Adipocyte (in vitro differentiated cells): ENCODE measurements at regions not wholly inside any gene's neighbourhood (a gene's known extent, or its start where the extent isn't known, plus 50 kb on each side); places are given as distances from the start of the nearest gene placed in this dataset.
A peak's percentile ranks its signal among the peaks of the same experiment; 100 is the strongest.

Experiments used
- DNase-seq: peaks from one replicate; pipeline ENCODE4 v3.0.0-alpha.2; 2015; ENCODE audit warnings: low read depth
- H3K27me3 ChIP-seq: replicated peaks from 2 replicates; pipeline ENCODE4 v1.7.0; 2013; ENCODE audit warnings: mild to moderate bottlenecking, low read length, moderate library complexity; ENCODE audit not compliant: control insufficient read depth, insufficient read depth
- H3K36me3 ChIP-seq: 2 replicates; pipeline ENCODE4 v1.7.0; 2013; ENCODE audit warnings: low read length, mild to moderate bottlenecking, moderate library complexity; ENCODE audit not compliant: control insufficient read depth, insufficient read depth, severe bottlenecking
- H3K4me1 ChIP-seq: 2 replicates; pipeline ENCODE4 v1.7.0; 2013; ENCODE audit warnings: mild to moderate bottlenecking, low read length, moderate library complexity; ENCODE audit not compliant: control insufficient read depth, insufficient read depth
- H3K4me3 ChIP-seq: 2 replicates; pipeline ENCODE4 v1.7.0; 2013; ENCODE audit warnings: mild to moderate bottlenecking, low read length, moderate library complexity
- H3K9ac ChIP-seq: 2 replicates; pipeline ENCODE4 v1.7.0; 2013; ENCODE audit warnings: mild to moderate bottlenecking, low read length, moderate library complexity
- H3K9me3 ChIP-seq: 2 replicates; pipeline ENCODE4 v1.7.0; 2013; ENCODE audit warnings: mild to moderate bottlenecking, low read length, moderate library complexity; ENCODE audit not compliant: control insufficient read depth

DNA sequence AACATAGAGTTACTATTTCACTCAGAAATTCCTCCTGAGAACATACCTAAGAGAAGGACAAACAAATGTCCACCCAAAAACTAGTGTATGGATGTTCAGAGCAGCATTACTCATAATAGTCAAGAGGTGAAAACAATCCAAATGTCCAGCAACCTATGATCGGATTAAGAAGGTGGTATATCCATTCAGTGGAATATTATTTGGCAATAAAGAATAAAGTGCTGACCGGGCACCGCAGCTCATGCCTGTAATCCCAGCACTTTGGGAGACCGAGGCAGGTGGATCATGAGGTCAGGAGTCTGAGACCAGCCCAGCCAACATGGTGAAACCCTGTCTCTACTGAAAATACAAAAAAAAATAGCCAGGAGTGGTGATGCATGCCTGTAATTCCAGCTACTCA lies 182.8 kb upstream of the AGAP1 start:
- H3K36me3 ChIP-seq, result no peaks in the 10 kb centered on the region
- H3K4me1 ChIP-seq, result peaks cover 10% of the 10 kb centered on the region
- DNase-seq, result no peak
- H3K4me3 ChIP-seq, result no peak overlapping the region
- no peak overlapping the region for H3K9ac ChIP-seq
- no peaks in the 10 kb centered on the region for H3K27me3 ChIP-seq
- H3K9me3 ChIP-seq, result peaks cover 3% of the 10 kb centered on the region

DNA sequence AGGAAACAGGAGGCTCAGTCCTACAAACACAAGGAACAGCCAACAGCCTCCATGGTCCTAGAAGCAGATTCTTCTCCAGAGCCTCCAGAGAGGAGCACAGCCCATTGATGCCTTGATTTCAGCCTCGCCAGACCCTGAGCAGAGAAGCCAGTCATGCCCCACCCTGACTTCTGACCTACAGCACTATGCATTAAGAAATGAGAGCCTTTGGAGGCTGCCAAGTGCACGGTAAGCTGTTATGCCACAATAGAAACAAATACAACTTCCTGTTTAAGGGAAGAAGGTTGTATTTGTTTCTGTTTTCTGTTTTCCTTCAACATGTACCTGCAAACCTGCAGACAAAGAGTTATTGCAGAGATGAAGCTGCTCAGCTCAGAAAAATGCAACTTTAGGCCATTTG lies 181.3 kb upstream of the AGAP1 start:
- DNase-seq, result no peak
- Histone ChIP-seq H3K36me3 (no peaks in the 10 kb centered on the region), H3K9me3 (no peaks in the 10 kb centered on the region), H3K9ac (no peak overlapping the region), H3K4me1 (peaks cover 10% of the 10 kb centered on the region), H3K4me3 (no peak overlapping the region), H3K27me3 (no peaks in the 10 kb centered on the region)

DNA sequence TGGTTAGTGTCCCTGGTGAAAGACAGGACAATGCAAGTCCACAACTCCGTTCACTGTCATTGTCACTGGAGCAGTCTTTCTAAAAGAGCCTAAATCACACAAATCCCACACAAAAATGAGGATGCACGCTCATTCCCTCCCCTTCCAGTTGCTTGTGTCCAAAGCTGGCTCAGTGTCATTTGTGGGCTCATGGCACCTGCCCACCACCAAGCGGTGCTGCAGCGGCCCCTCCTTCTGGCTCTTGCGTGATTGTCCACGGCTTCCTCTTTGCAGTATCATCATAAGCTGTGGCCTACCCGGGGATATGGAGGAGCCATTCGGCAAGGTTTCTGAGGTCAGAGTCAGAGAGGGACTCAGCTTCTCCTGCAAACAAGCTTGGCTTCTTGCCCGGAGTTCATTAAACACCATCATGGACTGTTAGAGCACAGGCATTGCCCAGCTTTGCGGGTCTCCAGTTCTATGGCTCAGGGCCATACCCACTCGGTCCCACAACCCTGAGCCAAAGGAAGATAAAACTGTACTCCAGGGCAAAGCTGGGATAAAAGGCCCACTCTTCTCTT lies 179.4 kb upstream of the AGAP1 start:
- Histone ChIP-seq H3K4me3 (no peak overlapping the region), H3K9ac (no peak overlapping the region), H3K4me1 (peaks cover 10% of the 10 kb centered on the region), H3K9me3 (no peaks in the 10 kb centered on the region), H3K27me3 (no peaks in the 10 kb centered on the region), H3K36me3 (no peaks in the 10 kb centered on the region)
- DNase-seq, result no peak

DNA sequence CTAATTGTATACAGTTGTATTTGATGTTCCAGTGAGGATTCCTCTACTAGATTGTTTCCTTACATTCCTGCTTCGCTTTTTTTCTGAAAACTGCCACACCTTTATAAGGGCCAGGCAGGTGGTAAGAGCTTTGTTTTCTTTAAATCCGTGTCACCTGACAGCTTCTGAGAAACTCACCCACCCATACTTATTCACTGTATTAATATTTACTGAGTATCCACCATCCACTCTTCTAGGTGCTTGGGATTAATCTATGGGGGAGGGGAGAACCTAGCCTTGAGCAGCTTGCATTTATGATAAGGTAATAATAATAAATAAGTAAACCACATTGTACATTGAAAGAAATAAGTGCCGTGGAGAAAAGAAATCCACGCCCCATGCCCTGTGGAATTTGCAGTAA lies 174.7 kb upstream of the AGAP1 start:
- H3K9me3 ChIP-seq, result no peaks in the 10 kb centered on the region
- H3K9ac ChIP-seq, result no peak overlapping the region
- H3K27me3 ChIP-seq, result peaks cover 7% of the 10 kb centered on the region
- no peaks in the 10 kb centered on the region for H3K36me3 ChIP-seq
- H3K4me3 ChIP-seq, result no peak overlapping the region
- H3K4me1 ChIP-seq, result no peaks in the 10 kb centered on the region
- no peak for DNase-seq

DNA sequence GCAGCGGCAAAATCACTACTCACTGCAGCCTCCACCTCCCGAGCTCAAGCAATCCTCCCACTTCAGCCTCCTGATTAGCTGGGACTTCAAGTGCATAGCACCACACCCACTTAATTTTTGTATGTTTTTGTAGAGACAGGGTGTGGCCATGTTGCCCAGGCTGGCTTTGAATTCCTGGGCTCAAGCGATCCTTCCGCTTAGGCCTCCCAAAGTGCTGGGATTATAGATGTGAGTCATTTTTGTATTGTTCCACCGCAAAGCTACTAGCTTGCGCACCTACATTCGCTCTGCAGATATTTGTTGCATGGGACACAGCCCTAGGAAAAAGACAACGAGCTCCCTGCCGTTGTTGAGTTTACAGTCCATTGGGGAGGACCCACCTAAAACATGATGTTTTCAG lies 173.5 kb upstream of the AGAP1 start:
- Histone ChIP-seq H3K4me3 (no peak overlapping the region), H3K9me3 (no peaks in the 10 kb centered on the region), H3K4me1 (peaks cover 2% of the 10 kb centered on the region), H3K36me3 (no peaks in the 10 kb centered on the region), H3K9ac (no peak overlapping the region), H3K27me3 (peaks cover 19% of the 10 kb centered on the region)
- no peak for DNase-seq

DNA sequence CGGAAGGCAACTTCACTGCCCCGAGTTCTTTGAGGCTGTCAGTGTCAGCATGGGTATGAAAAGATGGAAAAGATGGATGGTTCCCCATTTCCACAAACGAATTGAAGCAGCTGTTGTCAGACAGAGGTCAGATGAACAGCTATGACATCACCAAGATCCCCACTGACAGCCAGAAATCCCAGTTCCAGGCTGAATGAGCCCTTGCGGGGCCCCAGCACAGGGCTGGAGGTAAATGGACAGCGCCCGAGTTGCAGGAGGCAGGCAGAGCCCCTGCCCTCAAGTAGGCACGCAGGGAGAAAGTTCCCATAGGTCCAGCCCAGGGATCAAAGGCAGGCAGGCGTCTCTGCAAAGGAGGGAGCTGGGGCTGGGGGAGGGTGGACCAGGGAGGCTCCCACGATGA lies 169.5 kb upstream of the AGAP1 start:
- H3K4me1 ChIP-seq, result peaks cover 5% of the 10 kb centered on the region
- no peak overlapping the region for H3K9ac ChIP-seq
- DNase-seq, result no peak
- peaks cover 25% of the 10 kb centered on the region for H3K27me3 ChIP-seq
- no peaks in the 10 kb centered on the region for H3K36me3 ChIP-seq
- no peaks in the 10 kb centered on the region for H3K9me3 ChIP-seq
- H3K4me3 ChIP-seq, result no peak overlapping the region

DNA sequence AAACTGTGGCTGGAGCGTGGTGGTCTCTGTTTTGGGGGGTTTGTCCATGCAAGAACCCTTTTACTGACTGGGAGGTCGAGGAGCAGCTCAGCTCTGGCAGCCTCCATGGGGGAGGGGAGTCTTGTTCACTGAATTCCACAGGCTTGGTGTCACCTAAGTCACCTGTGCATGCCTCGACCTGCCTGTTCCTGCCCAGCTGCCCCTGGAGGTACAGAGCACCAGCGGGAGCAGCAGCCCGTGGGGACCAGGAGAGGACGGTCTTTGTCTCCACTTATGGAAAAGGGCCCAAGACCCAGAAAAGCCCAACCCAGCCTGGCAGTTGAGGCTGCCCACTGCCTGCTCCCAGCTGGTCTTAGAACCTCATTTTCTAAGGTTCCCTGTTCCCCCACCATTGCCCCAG lies 168.7 kb upstream of the AGAP1 start:
- H3K27me3 ChIP-seq, result peaks cover 25% of the 10 kb centered on the region
- H3K9ac ChIP-seq, result no peak overlapping the region
- no peak for DNase-seq

DNA sequence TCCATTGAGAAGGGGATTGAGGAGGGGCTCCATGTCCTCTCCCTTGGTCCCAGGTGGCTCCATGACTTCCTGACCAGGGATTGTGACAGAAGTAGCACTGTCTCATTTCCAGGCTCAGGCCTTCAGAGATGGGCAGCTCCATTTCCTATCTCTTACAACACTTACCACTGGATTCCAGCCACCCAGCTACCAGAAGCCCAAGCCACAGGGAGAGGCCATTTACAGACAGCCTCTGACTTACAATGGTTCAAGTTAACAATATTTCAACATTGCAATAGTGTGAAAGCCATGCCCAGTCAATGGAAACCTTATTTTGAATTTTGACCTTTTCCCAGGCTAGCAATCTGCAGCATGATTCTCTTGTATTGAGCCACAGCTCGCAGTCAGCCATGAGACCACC lies 164.9 kb upstream of the AGAP1 start:
- H3K4me3 ChIP-seq, result no peak overlapping the region
- H3K36me3 ChIP-seq, result no peaks in the 10 kb centered on the region
- H3K4me1 ChIP-seq, result peaks cover 10% of the 10 kb centered on the region
- no peak overlapping the region for H3K9ac ChIP-seq
- H3K27me3 ChIP-seq, result peaks cover 25% of the 10 kb centered on the region
- peaks cover 9% of the 10 kb centered on the region for H3K9me3 ChIP-seq
- no peak for DNase-seq

More for the DNA sequence above, 168.7 kb upstream of the AGAP1 start:
- no peaks in the 10 kb centered on the region for H3K9me3 ChIP-seq
- no peaks in the 10 kb centered on the region for H3K36me3 ChIP-seq
- peaks cover 10% of the 10 kb centered on the region for H3K4me1 ChIP-seq
- H3K4me3 ChIP-seq, result no peak overlapping the region

DNA sequence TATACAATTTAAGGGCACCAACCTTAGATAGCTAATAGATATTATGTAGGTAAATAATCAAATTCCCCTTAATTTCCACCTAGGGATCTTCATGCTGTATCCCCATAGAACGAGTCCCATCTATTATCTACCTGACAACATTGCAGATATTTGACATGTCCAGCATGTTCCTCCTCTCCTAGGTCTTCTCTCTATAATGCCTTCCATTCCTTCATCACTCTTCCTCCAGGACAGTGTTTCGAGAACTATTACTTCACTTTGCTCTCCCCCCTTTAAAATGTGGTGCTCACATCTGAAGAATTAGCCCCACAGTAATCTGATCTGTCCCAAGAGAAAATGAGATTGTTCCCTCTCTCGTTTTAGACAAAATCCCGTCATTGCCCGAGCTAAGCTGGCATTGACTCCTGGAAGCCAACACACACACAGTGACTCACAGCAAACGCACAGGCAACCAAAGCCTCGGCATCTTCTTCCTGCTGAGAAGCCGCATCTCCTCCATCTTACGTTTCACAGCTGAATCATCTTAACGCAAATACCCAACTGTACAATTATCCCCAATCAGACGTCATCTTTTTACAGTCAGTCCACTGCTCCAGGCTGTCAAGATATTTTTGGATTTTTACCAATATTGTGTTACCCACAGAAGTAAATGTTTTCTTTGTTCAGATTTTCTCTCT lies 162.9 kb upstream of the AGAP1 start:
- Histone ChIP-seq H3K9me3 (peaks cover 9% of the 10 kb centered on the region), H3K4me3 (no peak overlapping the region), H3K4me1 (peaks cover 7% of the 10 kb centered on the region), H3K9ac (no peak overlapping the region), H3K36me3 (no peaks in the 10 kb centered on the region), H3K27me3 (peaks cover 11% of the 10 kb centered on the region)
- peak; percentile 76 for DNase-seq

DNA sequence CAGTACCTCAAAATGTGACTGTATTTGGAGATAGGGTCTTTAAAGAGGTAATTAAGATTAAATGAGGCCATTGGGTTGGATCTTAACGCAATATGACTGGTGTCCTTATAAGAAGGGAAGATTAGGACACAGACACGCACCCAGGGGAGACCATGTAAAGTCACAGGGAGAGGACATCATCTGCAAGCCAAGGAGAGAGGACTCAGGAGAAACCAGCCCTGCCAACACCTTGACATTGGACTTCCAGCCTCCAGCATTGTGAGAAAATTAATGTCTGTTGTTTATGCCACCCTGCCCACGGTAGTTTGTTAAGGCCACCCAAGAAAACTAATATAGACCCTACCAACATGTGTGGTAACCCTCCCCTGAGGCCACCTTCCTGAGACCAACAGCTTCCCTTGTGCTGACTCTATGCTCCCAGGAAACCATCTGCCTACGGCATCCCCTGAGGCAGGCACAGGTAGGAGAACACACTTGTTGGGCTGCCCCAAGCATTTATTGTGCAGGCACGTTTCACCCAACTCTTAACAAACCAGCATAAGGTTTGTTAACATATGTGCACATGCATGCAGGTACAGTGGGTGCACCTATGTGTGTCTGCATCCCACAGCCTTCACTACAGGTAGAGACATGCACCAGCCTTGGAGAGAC lies 161.5 kb upstream of the AGAP1 start:
- no peak for DNase-seq
- H3K9ac ChIP-seq, result no peak overlapping the region
- H3K4me3 ChIP-seq, result no peak overlapping the region
- H3K9me3 ChIP-seq, result peaks cover 10% of the 10 kb centered on the region
- peaks cover 11% of the 10 kb centered on the region for H3K27me3 ChIP-seq
- H3K4me1 ChIP-seq, result peaks cover 13% of the 10 kb centered on the region
- no peaks in the 10 kb centered on the region for H3K36me3 ChIP-seq

DNA sequence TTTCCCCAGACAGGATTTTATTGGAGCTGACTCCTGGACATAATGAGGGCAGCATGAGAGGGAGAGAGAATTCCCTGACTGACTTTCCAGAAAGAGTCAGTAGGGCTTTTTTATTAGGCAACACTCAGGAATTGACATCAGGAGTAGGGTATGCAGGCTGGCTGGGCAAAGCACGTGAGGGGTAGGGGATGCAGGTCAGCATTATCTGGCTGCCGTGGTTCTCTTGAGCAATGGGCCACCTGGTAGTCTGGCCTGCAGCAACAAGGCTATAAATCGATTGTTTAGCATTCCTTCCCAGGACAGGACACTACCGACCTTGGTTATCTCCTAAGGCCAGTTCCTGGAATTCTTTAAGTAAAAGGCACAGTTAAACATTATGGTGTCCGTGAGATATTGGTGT lies 160.8 kb upstream of the AGAP1 start:
- H3K4me1 ChIP-seq, result peaks cover 13% of the 10 kb centered on the region
- H3K9ac ChIP-seq, result no peak overlapping the region
- H3K36me3 ChIP-seq, result no peaks in the 10 kb centered on the region
- no peak overlapping the region for H3K4me3 ChIP-seq
- peaks cover 17% of the 10 kb centered on the region for H3K9me3 ChIP-seq
- DNase-seq, result no peak
- H3K27me3 ChIP-seq, result peaks cover 14% of the 10 kb centered on the region
